SW480 (cell line): ENCODE measurements at regions not wholly inside any gene's neighbourhood (a gene's known extent, or its start where the extent isn't known, plus 50 kb on each side); places are given as distances from the start of the nearest gene placed in this dataset.
"Not testable (repeated sequence)": the region's sequence is repeated elsewhere in the genome, so short reads cannot be mapped to it uniquely, and the experiment has no call there.

ENCODE experiments used
- DNase-seq: peaks from one replicate; pipeline ENCODE4 v3.0.0-alpha.2; 2016; ENCODE audit warnings: low spot score

GRCh38 chr3:158026236-158026635 lies 80.0 kb downstream of the SHOX2 start:
- DNase-seq, result no peak

GRCh38 chr3:158019897-158020296 lies 86.3 kb downstream of the SHOX2 start:
- DNase-seq, result not testable (repeated sequence)

DNA sequence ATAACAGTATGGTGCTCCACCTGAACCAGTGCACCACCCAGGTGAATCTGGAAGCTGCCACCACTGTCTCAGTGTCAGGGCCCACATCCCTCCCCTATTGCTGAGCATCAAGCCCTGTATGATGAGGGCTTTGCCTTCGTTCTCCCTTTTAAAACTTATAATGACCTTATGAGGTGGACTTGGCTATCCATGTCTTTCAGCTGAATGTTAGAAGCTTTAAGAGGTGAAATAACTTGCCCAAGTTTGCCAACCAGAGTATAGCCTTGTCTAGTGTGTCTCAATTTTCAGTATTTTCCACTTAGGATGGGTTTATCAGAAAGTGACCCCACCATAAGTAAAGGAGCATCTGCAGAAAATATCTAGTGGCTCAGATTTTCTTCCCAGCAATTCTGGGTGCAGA lies 87.8 kb downstream of the SHOX2 start:
- DNase-seq, result no peak

DNA sequence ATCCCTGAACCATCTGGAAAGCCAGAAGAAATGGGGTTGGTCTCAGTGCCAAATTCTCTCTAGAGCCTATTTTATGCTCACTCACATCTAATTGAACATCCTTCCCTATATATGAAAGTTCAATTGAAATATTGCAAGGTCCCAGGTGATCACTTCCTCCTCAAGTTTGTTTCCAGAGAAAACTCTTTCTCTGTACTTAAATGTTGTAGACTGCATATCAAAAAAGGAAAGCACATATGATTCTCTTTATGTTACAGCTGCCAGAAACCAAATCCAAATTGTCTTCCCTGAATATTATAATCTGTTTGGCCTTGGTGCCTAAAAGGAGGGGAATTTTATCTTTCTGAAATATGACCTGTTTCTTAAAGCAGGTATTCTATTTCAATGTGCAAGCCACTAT lies 93.3 kb downstream of the SHOX2 start:
- DNase-seq, result no peak

- no peak for DNase-seq
Observed at GRCh38 chr3:158005391-158006100, 100.7 kb downstream of the SHOX2 start.

DNA sequence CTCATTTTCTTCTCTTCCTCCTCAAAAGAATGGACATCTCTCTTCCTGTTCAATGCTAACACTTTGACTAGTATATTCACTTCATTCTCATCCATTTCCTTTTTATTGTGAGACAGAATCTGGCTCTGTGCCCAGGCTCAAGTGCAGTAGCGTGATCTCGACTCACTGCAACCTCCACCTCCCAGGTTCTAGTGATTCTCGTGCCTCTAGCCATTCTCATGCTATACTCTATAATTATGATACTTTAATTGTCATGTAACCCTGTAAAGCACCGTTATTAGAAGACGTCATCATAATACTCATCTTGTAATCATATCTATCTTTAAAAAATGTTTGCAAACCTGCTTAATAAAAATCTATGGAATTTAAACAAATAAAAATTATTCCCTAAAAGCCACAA lies 107.0 kb downstream of the SHOX2 start:
- DNase-seq, result no peak

- no peak for DNase-seq
Observed at GRCh38 chr3:157982359-157982758, 123.9 kb downstream of the SHOX2 start.

DNA sequence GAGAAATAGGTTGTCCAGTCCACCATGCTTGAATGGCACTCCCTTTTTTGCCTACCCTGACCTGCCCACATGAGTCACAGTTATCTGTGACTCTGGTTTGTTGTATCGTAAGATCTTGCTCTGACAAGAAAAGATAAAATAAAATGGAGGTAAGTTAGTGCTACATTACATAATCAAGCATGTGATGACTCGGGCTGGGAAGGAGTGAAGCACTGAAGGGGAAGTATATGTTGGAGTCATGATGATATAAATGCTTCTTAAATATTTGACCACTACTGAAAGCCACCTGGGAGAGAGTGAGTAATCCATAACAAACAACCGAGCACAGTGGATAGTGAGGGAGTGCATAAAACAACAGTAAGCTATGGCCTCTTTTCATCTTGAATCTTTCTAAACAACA lies 124.4 kb downstream of the SHOX2 start:
- peak; percentile 14 for DNase-seq

DNA sequence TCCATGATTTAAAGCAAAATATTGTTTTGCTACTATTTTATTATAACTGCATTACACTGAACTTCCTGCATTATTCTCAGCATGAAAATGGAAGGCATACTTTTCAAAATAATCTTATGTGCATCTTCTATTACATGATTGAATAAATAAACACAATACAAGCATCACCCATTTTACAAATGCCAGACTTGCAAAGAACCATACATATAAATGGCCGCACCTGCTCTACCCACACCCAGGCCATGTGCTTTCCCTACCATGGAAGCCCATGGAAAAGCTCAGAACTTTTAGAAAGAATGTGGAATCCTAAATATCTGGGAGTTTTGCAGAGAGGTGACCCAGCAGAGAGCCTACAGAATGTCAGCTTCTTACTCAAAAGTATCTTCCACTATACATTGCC lies 127.2 kb downstream of the SHOX2 start:
- no peak for DNase-seq

DNA sequence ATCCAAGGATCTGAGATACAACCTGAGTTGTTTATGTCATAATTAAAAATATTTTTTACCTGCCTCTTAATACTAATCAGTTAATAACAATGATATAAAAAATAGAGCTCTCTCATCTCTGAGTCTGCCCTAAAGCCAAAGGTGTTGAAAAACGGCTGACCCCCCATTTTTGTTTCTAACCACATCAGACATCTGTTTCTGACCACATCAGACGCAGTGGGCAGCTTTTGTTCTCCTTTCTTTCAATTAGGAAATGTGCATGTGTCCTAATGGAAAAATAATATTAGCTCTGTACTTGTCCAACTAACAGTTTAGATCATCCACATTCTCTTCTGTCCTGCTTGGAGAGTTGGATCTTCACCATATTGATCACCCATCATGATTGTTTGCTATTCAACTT lies 144.6 kb downstream of the SHOX2 start:
- DNase-seq, result peak; percentile 64

DNA sequence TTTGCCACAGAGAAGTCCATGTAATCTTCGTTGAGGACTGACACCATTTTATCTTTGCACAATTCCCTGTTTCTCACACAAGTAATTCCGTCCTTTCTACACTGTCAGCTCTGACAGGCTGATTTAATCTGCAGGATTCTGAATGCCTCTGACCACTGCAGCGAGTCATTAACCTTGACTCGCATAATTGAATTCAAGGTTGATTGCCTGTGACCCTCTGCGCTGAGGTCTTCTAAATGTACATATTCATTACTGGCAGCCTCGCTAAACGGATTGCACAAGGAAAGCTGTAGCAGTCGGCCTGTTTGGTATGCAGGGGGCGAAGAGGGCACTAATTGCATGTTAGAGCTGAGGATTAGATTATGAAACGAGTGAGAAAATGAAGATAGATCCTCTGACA lies 147.8 kb downstream of the SHOX2 start:
- DNase-seq, result no peak

DNA sequence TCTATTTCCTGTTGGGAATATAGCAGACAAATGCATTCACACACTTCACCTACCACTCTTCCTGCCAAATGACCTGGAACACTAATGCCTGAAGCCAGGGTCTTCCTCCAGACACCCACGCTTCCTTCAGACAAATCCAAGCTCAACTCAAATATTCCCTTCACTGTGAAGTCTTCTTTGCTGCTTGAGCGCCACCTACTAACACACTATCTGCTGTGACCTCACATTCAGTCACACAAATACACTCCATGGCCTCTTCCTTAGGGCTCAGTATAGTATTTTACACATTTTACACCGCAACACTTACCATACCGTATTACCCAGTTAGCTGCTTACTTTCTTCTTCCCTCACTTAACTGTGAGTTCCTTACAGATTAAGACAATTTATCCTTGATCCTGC lies 149.4 kb downstream of the SHOX2 start:
- DNase-seq, result no peak

GRCh38 chr3:157956176-157956575 lies 150.0 kb downstream of the SHOX2 start:
- no peak for DNase-seq

DNA sequence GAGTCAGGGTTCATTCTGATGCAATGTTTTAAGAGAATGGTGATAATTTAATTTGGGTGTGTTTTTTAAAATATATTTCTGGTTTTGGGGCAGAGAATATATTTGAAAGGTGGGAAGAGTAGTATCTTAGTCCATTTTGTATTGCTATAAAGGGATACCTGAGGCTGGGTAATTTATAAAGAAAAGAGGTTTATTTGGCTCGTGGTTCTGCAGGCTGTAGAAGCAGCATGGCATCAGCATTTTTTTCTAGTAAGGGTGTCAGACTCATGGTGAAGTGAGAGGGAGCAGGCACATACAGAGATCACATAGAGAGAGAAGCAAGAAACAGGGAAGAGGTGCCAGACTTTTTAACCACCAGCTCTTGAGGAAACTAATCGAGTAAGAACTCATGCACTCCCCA lies 152.7 kb downstream of the SHOX2 start:
- no peak for DNase-seq

DNA sequence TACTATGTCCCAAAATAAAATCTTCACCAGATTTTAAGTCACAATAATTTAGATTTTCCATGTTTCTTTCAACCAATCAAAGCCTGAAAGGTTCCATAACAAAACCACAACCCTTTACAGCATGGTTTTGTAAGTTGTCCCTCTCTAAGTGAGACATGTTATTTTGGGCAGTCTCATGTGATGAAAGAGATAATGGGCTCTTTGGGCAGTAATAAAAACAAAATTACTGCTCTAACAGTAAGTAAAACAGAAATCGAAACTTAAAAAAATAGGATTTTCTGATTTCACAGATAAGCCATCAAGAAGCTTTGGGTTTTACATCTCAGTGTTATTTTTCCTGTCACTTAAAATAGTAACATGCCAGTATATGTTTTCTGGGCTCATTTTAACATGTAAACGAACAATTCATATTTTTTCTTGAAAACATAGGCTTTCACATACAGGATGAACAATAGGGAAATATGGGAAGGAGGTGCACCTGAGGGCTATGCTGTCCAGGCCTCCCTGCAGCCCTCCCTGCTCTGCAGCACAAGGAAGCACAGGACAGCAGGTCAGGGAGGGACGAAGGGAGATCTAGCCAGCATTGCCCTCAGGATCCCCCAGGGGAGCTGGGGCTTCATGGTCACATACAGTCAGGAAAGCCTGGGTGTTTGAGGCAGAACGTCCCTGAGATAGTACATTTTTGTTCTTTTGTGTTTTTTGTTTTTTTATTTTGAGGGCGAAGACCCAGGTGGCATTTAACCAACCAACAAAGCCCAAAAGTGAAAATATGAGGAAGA lies 157.4 kb downstream of the SHOX2 start:
- DNase-seq, result no peak

DNA sequence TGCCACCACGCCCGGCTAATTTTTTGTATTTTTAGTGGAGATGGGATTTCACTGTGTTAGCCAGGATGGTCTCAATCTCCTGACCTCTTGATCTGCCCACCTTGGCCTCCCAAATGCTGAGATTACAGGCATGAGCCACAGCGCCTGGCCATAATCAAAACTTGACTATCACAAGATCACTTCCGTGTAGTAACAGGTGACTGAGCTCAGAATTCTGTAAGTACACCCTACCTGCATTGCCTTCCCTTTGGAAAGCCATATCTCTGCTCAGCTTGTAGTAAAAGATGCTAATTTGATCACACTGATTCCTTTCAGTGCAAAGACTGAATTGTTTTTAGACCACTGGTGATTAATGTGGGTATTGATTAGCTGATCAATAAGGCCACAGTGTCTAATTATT lies 167.1 kb downstream of the SHOX2 start:
- no peak for DNase-seq

DNA sequence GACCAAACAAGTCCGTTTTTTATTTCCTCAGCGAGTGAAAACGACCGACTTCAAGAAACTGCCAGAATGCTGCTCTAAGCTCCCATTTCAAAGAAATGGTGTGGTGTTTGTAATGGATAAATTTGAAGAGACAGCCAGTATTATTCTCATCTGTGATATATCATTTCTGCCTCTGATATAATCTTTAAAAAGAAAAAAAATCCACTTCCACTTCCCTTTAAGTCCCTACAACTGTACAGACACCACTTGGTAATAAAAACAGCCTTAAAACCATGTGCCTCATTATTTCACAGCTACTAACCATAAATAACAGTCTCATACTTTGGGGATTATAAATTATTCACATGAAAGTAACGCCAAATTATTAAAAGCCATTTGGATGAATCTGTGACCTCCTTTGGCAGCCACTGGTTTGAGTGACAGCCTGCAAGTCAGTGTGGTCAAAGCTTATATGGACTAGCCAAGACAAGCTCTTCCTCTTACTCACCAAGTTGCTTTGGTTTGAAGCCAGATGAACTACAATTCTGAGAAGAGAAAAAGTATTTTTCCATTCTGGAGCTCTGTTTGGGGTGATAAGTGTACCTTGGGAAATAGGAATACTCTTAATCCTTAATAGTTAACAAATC lies 168.0 kb downstream of the SHOX2 start:
- no peak for DNase-seq

DNA sequence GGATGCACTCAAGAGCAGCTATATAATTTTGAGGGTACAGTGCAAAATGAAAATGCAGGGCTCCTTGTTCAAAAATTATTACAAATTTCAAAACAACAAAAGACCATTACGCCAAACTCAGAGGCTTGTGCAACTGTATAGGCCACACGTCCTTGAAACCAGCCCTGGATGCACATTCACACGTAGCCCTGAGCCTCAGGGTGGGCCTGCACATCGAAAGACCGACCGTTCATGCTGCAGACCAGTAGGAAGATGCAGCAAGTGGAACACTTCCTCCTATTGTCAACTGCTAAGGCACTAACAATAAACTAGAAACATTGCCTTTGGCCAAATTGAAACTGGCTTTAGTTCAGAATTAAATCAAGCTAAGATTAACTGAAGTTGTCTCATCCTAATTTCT lies 174.7 kb downstream of the SHOX2 start:
- DNase-seq, result no peak

DNA sequence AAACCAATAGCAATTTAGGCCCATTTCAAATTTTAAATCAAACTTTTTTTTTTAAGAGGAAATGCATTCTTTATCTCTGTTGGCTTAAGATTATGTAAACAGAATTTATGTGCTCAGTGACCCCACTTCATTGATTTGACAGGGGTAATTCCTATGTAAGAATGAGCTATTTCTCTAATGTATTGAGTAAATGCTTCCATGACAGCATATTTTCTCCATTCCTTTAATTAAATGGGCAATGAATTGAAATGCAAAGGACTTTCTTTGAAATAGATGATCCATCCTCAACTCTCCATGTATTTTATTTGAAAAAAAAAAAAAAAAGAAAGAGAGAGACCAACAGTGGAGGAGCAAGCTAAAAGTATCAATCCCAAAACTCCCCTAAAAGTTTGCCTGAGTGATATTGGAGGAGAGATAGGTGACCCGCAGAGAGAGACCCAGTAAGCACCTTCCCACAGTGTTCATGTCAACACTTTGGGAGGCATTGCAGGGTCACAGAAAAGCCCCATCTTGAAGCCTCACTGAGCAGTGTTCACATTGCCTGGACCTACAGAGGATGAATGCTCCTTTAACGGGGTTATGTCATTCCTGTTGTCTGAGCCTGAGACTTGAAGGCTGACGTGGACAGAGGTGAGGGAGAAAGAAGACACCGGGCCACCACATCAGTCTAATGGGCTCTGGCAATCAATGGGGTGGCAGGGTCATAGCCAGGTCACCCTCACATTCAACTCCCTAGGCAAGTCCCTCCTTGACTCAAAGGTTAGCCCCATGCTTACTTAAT lies 176.0 kb downstream of the SHOX2 start:
- DNase-seq, result no peak

- no peak for DNase-seq
Observed at GRCh38 chr3:157926822-157927221, 179.4 kb downstream of the SHOX2 start.

GRCh38 chr3:157922614-157923013 lies 183.6 kb downstream of the SHOX2 start:
- no peak for DNase-seq

DNA sequence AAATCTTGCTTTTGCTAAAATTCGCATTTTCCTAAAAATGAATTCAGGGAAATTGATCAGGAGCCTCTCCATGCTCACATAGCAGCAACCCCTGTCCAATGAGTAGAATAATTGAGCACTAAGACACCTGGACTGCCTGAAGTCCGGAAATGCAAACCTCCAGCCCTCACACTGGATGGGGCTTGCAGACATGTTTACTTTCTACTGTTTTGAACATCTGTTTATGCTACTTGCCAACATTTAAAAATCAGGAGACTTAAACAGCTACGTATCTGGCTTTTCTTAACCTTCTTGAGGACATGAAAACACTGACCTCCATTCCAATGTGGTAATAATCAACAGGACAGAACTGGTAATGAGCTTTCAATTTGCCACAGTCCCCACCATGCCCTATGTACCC lies 184.4 kb downstream of the SHOX2 start:
- no peak for DNase-seq
